Spleen (tissue), 7 donors: ENCODE measurements at regions not wholly inside any gene's neighbourhood (a gene's known extent, or its start where the extent isn't known, plus 50 kb on each side); places are given as distances from the start of the nearest gene placed in this dataset.

Experiments used
- POLR2A ChIP-seq, 3 donors: fragments of 450-650 bp; IDR thresholded peaks; one replicate each; pipeline ENCODE4 v1.5.1; 2017; ENCODE audit warnings: antibody characterized with exemption in 3 of 3, mild to moderate bottlenecking in 1 of 3
- POLR2AphosphoS5 ChIP-seq, 3 donors: sonication (generic); formaldehyde crosslinking; IDR thresholded peaks; one replicate each; pipeline ENCODE4 v1.5.1; 2017; ENCODE audit warnings: antibody characterized with exemption in 3 of 3
- TF ChIP-seq, protein P1 (sequence below), 11 experiments: fragments of 200-600 bp in 7 of 11; fragments of 450-650 bp in 4 of 11; sonication (generic) in 4 of 11; IDR thresholded peaks in 8 of 11; conservative IDR thresholded peaks in 3 of 11; 1 replicate in 7 of 11; 2 replicates in 4 of 11; pipeline versions ENCODE4 v1.4.0 to v1.8.0; 2016 to 2021; ENCODE audit warnings: antibody characterized with exemption in 11 of 11, inconsistent platforms in 4 of 11, mild to moderate bottlenecking in 1 of 11
- donor health status: DM: no; HTN: no; CAD: no; lungs with moderate emphysema.
- donor health status: DM: no; HTN: no; CAD: no.
- donor health status: DM: no; HTN: no; CAD: no.

DNA sequence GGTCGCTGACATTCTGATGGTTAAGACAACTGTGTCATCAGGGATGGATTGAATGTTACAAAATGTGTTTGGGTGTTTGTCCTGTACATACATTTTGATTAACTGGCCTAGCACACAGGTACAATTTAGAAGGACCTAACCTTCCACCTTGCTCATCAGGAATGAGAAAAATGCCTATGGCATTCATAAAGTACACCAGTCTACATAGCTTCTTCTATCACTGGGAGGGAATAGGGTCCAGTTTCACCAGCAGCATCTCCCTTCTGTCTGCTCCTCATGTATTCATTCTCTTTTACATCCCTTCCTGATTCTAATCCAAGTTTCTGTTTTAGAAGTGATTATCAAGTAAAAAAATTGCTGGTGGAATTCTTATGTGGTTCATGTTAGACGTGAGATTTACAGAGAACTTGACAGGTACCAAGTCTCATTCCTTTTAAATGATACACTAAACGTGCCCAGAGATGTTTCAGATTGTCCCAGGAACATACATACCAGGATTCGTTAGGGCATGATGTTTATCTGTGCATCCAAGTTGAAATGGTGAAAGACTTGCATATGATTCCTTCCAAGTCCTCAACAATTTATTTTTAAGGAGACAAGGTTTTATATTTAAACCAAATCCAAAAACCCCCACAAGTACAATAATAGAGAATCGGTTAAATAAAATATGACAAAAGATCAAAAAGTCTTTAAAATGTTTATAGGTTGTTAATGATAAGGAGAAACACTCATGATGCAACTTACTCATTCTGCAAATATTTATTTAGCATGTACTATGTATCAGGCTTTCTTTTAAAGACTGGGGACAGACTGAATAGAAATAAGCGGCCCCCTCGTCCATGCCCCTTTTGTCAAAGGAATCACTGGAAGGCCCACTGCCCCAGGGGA is 359.1 kb downstream of the ZNF674 start:
- TF ChIP-seq POLR2AphosphoS5 (IDR thresholded peaks at IDR 0.05) = no peak
- TF ChIP-seq, protein P1, sequence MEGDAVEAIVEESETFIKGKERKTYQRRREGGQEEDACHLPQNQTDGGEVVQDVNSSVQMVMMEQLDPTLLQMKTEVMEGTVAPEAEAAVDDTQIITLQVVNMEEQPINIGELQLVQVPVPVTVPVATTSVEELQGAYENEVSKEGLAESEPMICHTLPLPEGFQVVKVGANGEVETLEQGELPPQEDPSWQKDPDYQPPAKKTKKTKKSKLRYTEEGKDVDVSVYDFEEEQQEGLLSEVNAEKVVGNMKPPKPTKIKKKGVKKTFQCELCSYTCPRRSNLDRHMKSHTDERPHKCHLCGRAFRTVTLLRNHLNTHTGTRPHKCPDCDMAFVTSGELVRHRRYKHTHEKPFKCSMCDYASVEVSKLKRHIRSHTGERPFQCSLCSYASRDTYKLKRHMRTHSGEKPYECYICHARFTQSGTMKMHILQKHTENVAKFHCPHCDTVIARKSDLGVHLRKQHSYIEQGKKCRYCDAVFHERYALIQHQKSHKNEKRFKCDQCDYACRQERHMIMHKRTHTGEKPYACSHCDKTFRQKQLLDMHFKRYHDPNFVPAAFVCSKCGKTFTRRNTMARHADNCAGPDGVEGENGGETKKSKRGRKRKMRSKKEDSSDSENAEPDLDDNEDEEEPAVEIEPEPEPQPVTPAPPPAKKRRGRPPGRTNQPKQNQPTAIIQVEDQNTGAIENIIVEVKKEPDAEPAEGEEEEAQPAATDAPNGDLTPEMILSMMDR (IDR thresholded peaks at IDR 0.05 in 8 of 11, conservative IDR thresholded peaks at IDR 0.05 in 3 of 11) = no peak
- TF ChIP-seq POLR2A (IDR thresholded peaks at IDR 0.05) = no peak
